H9 (cell line): ENCODE measurements at regions not wholly inside any gene's neighbourhood (a gene's known extent, or its start where the extent isn't known, plus 50 kb on each side); places are given as distances from the start of the nearest gene placed in this dataset.

Experiments used
- DNase-seq: peaks from one replicate; pipeline ENCODE4 v3.0.0-alpha.2; 2017
- H2AFZ ChIP-seq: one replicate; pipeline ENCODE4 v1.6.1; 2013; ENCODE audit warnings: mild to moderate bottlenecking, low read length, control low read depth, moderate library complexity
- H2AK5ac ChIP-seq: 2 replicates; pipeline ENCODE4 v1.6.1; 2013; ENCODE audit warnings: low read length, control low read depth, mixed read lengths; ENCODE audit not compliant: insufficient read length
- H2BK120ac ChIP-seq: one replicate; pipeline ENCODE4 v1.6.1; 2013; ENCODE audit warnings: low read depth, mild to moderate bottlenecking, low read length, control low read depth, inconsistent platforms; ENCODE audit not compliant: poor library complexity, severe bottlenecking
- H2BK12ac ChIP-seq: 2 replicates; pipeline ENCODE4 v1.6.1; 2013; ENCODE audit warnings: low read length, control low read depth, mixed read lengths, low read depth; ENCODE audit not compliant: insufficient read length
- H2BK15ac ChIP-seq: 2 replicates; pipeline ENCODE4 v1.6.1; 2013; ENCODE audit warnings: low read depth, low read length, control low read depth
- H2BK20ac ChIP-seq: one replicate; pipeline ENCODE4 v1.6.1; 2013; ENCODE audit warnings: low read depth, mild to moderate bottlenecking, low read length, control low read depth, inconsistent platforms; ENCODE audit not compliant: poor library complexity, severe bottlenecking
- H2BK5ac ChIP-seq: 2 replicates; pipeline ENCODE4 v1.6.1; 2013; ENCODE audit warnings: low read length, control low read depth, mixed read lengths; ENCODE audit not compliant: insufficient read length
- H3K14ac ChIP-seq: 2 replicates; pipeline ENCODE4 v1.6.1; 2013; ENCODE audit warnings: low read length, control low read depth; ENCODE audit not compliant: insufficient read depth
- H3K18ac ChIP-seq: 2 replicates; pipeline ENCODE4 v1.6.1; 2013; ENCODE audit warnings: low read depth, mild to moderate bottlenecking, mixed read lengths, low read length, control low read depth; ENCODE audit not compliant: insufficient read length
- H3K23ac ChIP-seq: 2 replicates; pipeline ENCODE4 v1.6.1; 2013; ENCODE audit warnings: low read length, control low read depth, mixed read lengths, low read depth; ENCODE audit not compliant: insufficient read length
- H3K23me2 ChIP-seq: 2 replicates; pipeline ENCODE4 v1.6.1; 2013; ENCODE audit warnings: low read depth, mild to moderate bottlenecking, mixed read lengths, low read length, control low read depth; ENCODE audit not compliant: insufficient read length, poor library complexity, severe bottlenecking
- H3K27ac ChIP-seq: 2 replicates; pipeline ENCODE4 v1.5.1; 2013; ENCODE audit warnings: low read length, control low read depth, mixed read lengths, low read depth; ENCODE audit not compliant: insufficient read length
- H3K27me3 ChIP-seq: 2 replicates; pipeline ENCODE4 v1.6.1; 2013; ENCODE audit warnings: low read length, control low read depth, inconsistent platforms; ENCODE audit not compliant: insufficient read depth
- H3K4ac ChIP-seq: 2 replicates; pipeline ENCODE4 v1.6.1; 2013; ENCODE audit warnings: low read depth, mild to moderate bottlenecking, control low read depth, inconsistent platforms, low read length, moderate library complexity
- H3K4me1 ChIP-seq: 2 replicates; pipeline ENCODE4 v1.6.1; 2013; ENCODE audit warnings: low read length, control low read depth, inconsistent platforms; ENCODE audit not compliant: insufficient read depth
- H3K4me2 ChIP-seq: 2 replicates; pipeline ENCODE4 v1.6.1; 2013; ENCODE audit warnings: low read length, control low read depth, mixed read lengths; ENCODE audit not compliant: insufficient read length, insufficient read depth
- H3K56ac ChIP-seq: 2 replicates; pipeline ENCODE4 v1.6.1; 2013; ENCODE audit warnings: low read depth, mild to moderate bottlenecking, mixed read lengths, low read length, control low read depth; ENCODE audit not compliant: insufficient read length
- H3K79me1 ChIP-seq: 2 replicates; pipeline ENCODE4 v1.6.1; 2013; ENCODE audit warnings: low read depth, mild to moderate bottlenecking, moderate library complexity, low read length, control low read depth, inconsistent platforms; ENCODE audit not compliant: insufficient read depth, poor library complexity, severe bottlenecking
- H3K79me2 ChIP-seq: 2 replicates; pipeline ENCODE4 v1.6.1; 2013; ENCODE audit warnings: low read length, control low read depth, inconsistent platforms; ENCODE audit not compliant: insufficient read depth
- H3K9ac ChIP-seq: 2 replicates; pipeline ENCODE4 v1.6.1; 2013; ENCODE audit warnings: low read length, control low read depth, mixed read lengths; ENCODE audit not compliant: insufficient read length; ENCODE audit errors: extremely low read depth
- H3K9me3 ChIP-seq: one replicate; pipeline ENCODE4 v1.6.1; 2013; ENCODE audit warnings: low read depth, low read length, inconsistent platforms; ENCODE audit not compliant: control insufficient read depth
- H3T11ph ChIP-seq: one replicate; pipeline ENCODE4 v1.6.1; 2013; ENCODE audit warnings: mild to moderate bottlenecking, low read length, control low read depth, inconsistent platforms
- H4K20me1 ChIP-seq: one replicate; pipeline ENCODE4 v1.6.1; 2013; ENCODE audit not compliant: control insufficient read depth, insufficient read length, insufficient read depth
- H4K5ac ChIP-seq: 2 replicates; pipeline ENCODE4 v1.6.1; 2013; ENCODE audit warnings: low read depth, mild to moderate bottlenecking, mixed read lengths, low read length, control low read depth; ENCODE audit not compliant: insufficient read length
- H4K8ac ChIP-seq: replicated peaks from 2 replicates; pipeline ENCODE4 v1.6.1; 2013; ENCODE audit warnings: low read length, control low read depth, mixed read lengths, low read depth; ENCODE audit not compliant: insufficient read length
- H4K91ac ChIP-seq: 2 replicates; pipeline ENCODE4 v1.6.1; 2013; ENCODE audit warnings: low read depth, mild to moderate bottlenecking, moderate library complexity, mixed read lengths, low read length, control low read depth; ENCODE audit not compliant: insufficient read length
- H3K27ac Mint-ChIP-seq, 3 experiments: 2 replicates in 2 of 3; 3 replicates in 1 of 3; pipeline ENCODE4 v1.8.0; 2020 to 2021; ENCODE audit warnings: mixed read lengths in 3 of 3, mild to moderate bottlenecking in 1 of 3, moderate library complexity in 1 of 3
- H3K27me3 Mint-ChIP-seq: 2 replicates; pipeline ENCODE4 v1.8.0; 2021; ENCODE audit warnings: low read depth, mild to moderate bottlenecking, moderate library complexity, mixed read lengths
- H3K36me3 Mint-ChIP-seq, 3 experiments: 2 replicates in 2 of 3; 3 replicates in 1 of 3; pipeline ENCODE4 v1.8.0; 2020 to 2021; ENCODE audit warnings: low read depth in 3 of 3, mixed read lengths in 3 of 3; ENCODE audit not compliant: insufficient read depth in 1 of 3
- H3K4me1 Mint-ChIP-seq, 2 experiments: 2 replicates each; pipeline ENCODE4 v1.8.0; 2020; ENCODE audit warnings: mixed read lengths in 2 of 2
- H3K4me3 Mint-ChIP-seq, 2 experiments: 2 replicates in 1 of 2; 3 replicates in 1 of 2; pipeline ENCODE4 v1.8.0; 2020 to 2021; ENCODE audit warnings: mild to moderate bottlenecking in 2 of 2, mixed read lengths in 2 of 2, moderate library complexity in 1 of 2
- H3K9me3 Mint-ChIP-seq, 2 experiments: 2 replicates in 1 of 2; 3 replicates in 1 of 2; pipeline ENCODE4 v1.8.0; 2020; ENCODE audit warnings: mild to moderate bottlenecking in 2 of 2, mixed read lengths in 2 of 2, moderate library complexity in 1 of 2
- WGBS: extraction: QIAGEN DNeasy Blood & Tissue Kit; methylation state at CpG from one replicate; pipeline ENCODE4 v1.1.7; 2013; ENCODE audit warnings: missing lambda C conversion rate, low lambda C conversion rate, mixed read lengths; ENCODE audit not compliant: insufficient read length; ENCODE audit errors: extremely low coverage; 5-methylcytosine and 5-hydroxymethylcytosine counted together
- TF ChIP-seq, protein P1 (sequence below): fragments of 200-600 bp; sonication (generic); conservative IDR thresholded peaks from 3 replicates; pipeline ENCODE4 v1.8.0; 2021; ENCODE audit warnings: antibody characterized with exemption, mild to moderate bottlenecking

DNA sequence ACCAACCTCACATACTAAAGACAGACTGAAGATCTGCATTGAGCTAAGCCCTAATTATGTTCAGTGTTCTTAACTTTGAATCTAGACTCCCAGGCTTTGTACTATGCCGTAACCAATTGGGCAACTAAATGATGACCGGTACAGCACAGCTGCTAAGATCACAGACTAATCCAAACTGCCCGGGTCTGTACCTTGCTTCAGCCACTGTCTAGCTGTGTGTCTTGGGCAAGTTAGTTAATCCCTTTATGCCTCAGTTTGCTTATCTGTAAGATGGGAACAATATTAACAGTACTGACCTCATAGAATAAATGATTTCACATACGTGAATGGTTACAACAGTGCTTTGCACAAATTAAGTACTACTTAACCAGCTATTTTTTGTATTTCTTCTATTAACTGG is 205.8 kb upstream of the NFE2L3 start:
- no peak for DNase-seq
- H3K9me3 Mint-ChIP-seq = no peaks in the 10 kb centered on the region; a peak in 1 of 5 replicates
- Histone ChIP-seq H2BK15ac (no peak overlapping the region), H4K8ac (no peak overlapping the region), H3K27ac (no peak overlapping the region), H2BK20ac (no peak overlapping the region), H2AFZ (no peak overlapping the region), H2AK5ac (no peak overlapping the region), H3K4me1 (peaks cover 9% of the 10 kb centered on the region; the same call in 1 of the 2 replicates), H2BK12ac (no peak overlapping the region), H3K14ac (no peak overlapping the region), H3K79me1 (no peaks in the 10 kb centered on the region), H4K20me1 (no peaks in the 10 kb centered on the region), H3K4me2 (no peak overlapping the region), H3K4ac (no peak overlapping the region), H3K18ac (no peak overlapping the region), H2BK120ac (no peak overlapping the region), H3K9ac (no peak overlapping the region), H2BK5ac (no peak overlapping the region), H3T11ph (no peak overlapping the region), H3K79me2 (peaks cover 1% of the 10 kb centered on the region; the same call in 1 of the 2 replicates), H3K23me2 (peaks cover 8% of the 10 kb centered on the region), H3K56ac (no peak overlapping the region), H3K23ac (no peak overlapping the region), H4K91ac (no peak overlapping the region), H3K27me3 (no peaks in the 10 kb centered on the region), H3K9me3 (no peaks in the 10 kb centered on the region), H4K5ac (no peak overlapping the region)
- peaks cover 35 to 37% of the 10 kb centered on the region in 2 experiments for H3K4me1 Mint-ChIP-seq
- peaks cover 3 to 6% (median 3%) of the 10 kb centered on the region in 3 experiments; a peak in 4 of 7 replicates for H3K36me3 Mint-ChIP-seq
- WGBS = no CpG with 5 or more reads among the region's 4 CpGs
- H3K27ac Mint-ChIP-seq = no peak overlapping the region
- H3K4me3 Mint-ChIP-seq = no peak overlapping the region
- H3K27me3 Mint-ChIP-seq = no peaks in the 10 kb centered on the region
- TF ChIP-seq, protein P1, sequence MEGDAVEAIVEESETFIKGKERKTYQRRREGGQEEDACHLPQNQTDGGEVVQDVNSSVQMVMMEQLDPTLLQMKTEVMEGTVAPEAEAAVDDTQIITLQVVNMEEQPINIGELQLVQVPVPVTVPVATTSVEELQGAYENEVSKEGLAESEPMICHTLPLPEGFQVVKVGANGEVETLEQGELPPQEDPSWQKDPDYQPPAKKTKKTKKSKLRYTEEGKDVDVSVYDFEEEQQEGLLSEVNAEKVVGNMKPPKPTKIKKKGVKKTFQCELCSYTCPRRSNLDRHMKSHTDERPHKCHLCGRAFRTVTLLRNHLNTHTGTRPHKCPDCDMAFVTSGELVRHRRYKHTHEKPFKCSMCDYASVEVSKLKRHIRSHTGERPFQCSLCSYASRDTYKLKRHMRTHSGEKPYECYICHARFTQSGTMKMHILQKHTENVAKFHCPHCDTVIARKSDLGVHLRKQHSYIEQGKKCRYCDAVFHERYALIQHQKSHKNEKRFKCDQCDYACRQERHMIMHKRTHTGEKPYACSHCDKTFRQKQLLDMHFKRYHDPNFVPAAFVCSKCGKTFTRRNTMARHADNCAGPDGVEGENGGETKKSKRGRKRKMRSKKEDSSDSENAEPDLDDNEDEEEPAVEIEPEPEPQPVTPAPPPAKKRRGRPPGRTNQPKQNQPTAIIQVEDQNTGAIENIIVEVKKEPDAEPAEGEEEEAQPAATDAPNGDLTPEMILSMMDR = no peak
